ENCODE measurements at regions not wholly inside any gene's neighbourhood (a gene's known extent, or its start where the extent isn't known, plus 50 kb on each side); places are given as distances from the start of the nearest gene placed in this dataset.

DNA sequence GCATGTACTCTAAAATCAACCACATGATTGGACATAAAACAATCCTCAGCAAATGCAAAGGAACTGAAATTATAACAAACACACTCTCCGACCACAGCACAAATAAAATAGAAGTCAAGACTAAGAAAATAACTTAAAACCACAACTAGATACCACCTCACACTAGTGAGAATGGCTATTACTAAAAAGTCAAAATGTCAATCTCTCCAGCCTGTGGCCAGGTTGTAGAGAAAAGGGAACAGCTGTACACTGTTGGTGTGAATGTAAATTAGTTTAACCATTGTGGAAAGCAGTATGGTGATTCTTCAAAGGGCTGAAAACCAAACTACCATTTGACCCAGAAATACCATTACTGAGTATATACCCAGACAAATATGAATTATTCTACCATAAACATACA lies 1025.7 kb upstream of the TENM4 start:
- DNase-seq (ENCODE audit: extremely low read depth, low read depth): no peak
- TF ChIP-seq, protein P1, sequence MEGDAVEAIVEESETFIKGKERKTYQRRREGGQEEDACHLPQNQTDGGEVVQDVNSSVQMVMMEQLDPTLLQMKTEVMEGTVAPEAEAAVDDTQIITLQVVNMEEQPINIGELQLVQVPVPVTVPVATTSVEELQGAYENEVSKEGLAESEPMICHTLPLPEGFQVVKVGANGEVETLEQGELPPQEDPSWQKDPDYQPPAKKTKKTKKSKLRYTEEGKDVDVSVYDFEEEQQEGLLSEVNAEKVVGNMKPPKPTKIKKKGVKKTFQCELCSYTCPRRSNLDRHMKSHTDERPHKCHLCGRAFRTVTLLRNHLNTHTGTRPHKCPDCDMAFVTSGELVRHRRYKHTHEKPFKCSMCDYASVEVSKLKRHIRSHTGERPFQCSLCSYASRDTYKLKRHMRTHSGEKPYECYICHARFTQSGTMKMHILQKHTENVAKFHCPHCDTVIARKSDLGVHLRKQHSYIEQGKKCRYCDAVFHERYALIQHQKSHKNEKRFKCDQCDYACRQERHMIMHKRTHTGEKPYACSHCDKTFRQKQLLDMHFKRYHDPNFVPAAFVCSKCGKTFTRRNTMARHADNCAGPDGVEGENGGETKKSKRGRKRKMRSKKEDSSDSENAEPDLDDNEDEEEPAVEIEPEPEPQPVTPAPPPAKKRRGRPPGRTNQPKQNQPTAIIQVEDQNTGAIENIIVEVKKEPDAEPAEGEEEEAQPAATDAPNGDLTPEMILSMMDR (IDR thresholded peaks at IDR 0.05; ENCODE audit: low read depth, low read length): no peak

DNA sequence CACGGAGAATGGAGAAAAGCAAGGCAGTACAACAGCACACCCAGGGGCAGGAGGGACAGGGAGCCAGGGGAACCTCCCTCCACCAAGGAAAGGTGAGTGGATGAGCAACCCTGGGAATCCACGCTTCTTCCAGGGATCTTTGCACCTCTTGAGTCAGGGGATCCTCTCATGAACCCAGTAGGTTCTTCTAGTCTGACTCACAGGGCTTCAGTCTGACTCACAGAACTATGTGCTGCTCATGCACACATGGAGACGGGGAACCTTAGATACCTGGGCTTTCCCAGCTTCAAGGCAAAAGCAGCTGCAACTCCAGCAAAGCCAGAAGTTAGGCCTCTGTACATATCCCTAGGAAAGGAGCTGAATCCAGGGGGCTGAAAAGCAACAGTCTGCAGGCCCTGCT lies 1021.4 kb upstream of the TENM4 start:
- TF ChIP-seq, protein P1 (IDR thresholded peaks at IDR 0.05; ENCODE audit: low read depth, low read length): no peak
- no peak for DNase-seq (ENCODE audit: extremely low read depth, low read depth)

DNA sequence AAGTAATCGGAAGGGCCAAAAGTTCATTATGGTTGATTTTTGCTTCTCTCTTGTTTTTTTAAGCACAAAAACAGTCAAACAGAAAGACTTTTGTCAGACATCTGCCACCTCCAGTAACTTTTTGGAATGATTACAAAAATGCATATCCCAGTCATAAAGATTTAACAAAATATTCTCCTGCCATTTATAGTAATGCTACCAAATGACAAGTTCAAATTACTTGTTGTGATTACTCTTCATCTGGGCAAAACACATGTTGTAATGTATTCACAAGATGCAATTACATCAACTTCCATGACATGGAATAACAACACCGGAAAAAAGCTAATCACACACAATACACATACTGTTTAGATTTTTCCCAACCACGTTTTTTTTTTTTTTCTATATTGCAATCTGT lies 1017.5 kb upstream of the TENM4 start:
- TF ChIP-seq, protein P1 (IDR thresholded peaks at IDR 0.05; ENCODE audit: low read depth, low read length): no peak
- DNase-seq (ENCODE audit: extremely low read depth, low read depth): no peak

DNA sequence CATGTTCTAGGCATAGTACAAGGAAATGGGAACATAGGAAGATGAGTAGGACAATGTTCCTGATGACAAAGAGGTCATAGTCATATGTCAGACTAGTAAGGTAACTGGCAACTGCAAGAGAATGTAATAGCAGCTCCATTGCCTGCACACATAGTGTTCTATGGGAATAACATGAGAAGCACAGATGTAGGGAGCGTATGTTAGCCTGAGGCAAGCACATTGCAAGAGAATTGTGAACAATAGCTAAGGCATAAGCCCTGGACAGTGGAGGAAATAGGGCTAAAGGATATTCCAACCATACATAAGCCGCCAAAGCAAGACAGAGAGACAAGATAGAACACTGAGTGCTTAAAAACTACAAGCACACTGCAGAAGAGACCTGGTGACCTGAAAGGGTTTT lies 1017.0 kb upstream of the TENM4 start:
- TF ChIP-seq, protein P1 (IDR thresholded peaks at IDR 0.05; ENCODE audit: low read depth, low read length): no peak
- no peak for DNase-seq (ENCODE audit: extremely low read depth, low read depth)

DNA sequence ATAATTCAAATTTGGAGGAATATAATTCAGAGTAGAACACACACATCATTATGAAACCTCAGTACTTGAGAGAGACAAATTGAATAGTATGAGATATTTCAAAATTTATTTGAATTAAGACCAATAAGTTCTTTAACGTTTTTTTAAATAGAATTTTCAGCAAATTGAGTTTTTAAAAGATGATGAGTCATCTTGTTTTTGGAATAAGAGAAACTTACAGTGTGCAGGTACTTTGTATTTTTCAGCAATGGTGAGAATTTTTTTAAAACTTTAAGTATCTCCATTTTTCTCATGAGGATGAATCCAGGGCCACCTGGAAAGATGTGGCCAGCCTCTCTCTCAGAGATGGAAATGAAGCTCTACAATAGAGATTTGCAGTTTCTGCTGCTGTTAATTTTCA lies 1015.0 kb upstream of the TENM4 start:
- TF ChIP-seq, protein P1 (IDR thresholded peaks at IDR 0.05; ENCODE audit: low read depth, low read length): no peak
- no peak for DNase-seq (ENCODE audit: extremely low read depth, low read depth)

GRCh38 chr11:80451105-80451504 lies 1010.3 kb upstream of the TENM4 start:
- no peak for DNase-seq (ENCODE audit: extremely low read depth, low read depth)
- TF ChIP-seq, protein P1 (IDR thresholded peaks at IDR 0.05; ENCODE audit: low read depth, low read length): no peak

DNA sequence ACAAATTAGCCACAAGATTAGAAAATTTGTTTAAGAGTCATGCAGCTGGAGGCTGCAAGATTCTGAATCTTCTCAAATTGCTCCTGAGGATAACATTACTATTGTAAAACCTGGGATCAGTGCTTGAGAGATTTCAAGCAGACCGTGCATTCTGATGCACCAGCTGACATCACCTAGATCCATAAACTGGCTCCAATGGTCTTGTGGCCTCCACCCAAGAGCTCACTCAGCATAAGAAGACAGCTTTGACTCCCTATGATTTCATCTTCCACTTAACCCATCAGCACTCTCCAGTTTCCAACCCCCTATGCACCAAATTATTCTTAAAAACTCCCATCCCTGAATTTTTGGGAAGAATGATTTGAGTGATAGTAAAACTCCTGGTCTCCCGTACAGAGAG lies 1007.9 kb upstream of the TENM4 start:
- DNase-seq (ENCODE audit: extremely low read depth, low read depth): no peak
- TF ChIP-seq, protein P1 (IDR thresholded peaks at IDR 0.05; ENCODE audit: low read depth, low read length): no peak

Data from AG09319 (cell line).